22Rv1 (cell line): ENCODE measurements at regions not wholly inside any gene's neighbourhood (a gene's known extent, or its start where the extent isn't known, plus 50 kb on each side); places are given as distances from the start of the nearest gene placed in this dataset.

Experiments
- ZFX ChIP-seq: fragments of 450-650 bp; IDR thresholded peaks from 2 replicates; pipeline ENCODE4 v1.6.1; 2017; ENCODE audit warnings: antibody characterized with exemption, borderline replicate concordance
- TF ChIP-seq, protein P1 (sequence below): fragments of 450-650 bp; IDR thresholded peaks from 2 replicates; pipeline ENCODE4 v1.5.1; 2017; ENCODE audit warnings: mild to moderate bottlenecking

DNA sequence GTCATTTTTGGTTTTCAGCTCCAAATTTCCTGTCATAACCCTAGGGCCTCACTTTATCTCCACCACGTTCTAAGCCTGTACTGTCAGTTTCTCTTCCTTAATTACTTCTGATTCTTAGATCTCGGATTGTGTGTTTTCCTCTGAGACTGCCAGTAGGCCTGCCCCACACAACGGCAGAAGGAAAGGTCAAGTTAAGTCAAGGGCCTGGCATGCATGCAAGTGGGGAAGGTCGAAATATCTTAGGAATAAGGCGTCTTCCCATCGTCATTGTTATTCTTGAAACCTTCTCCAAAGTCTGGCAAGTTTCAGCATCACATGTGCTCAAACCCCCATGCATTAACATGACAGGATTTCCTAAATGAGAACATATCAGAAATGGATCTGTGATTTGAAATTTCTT is 203.5 kb upstream of the TSHZ2 start:
- TF ChIP-seq, protein P1, sequence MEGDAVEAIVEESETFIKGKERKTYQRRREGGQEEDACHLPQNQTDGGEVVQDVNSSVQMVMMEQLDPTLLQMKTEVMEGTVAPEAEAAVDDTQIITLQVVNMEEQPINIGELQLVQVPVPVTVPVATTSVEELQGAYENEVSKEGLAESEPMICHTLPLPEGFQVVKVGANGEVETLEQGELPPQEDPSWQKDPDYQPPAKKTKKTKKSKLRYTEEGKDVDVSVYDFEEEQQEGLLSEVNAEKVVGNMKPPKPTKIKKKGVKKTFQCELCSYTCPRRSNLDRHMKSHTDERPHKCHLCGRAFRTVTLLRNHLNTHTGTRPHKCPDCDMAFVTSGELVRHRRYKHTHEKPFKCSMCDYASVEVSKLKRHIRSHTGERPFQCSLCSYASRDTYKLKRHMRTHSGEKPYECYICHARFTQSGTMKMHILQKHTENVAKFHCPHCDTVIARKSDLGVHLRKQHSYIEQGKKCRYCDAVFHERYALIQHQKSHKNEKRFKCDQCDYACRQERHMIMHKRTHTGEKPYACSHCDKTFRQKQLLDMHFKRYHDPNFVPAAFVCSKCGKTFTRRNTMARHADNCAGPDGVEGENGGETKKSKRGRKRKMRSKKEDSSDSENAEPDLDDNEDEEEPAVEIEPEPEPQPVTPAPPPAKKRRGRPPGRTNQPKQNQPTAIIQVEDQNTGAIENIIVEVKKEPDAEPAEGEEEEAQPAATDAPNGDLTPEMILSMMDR = no peak
- TF ChIP-seq ZFX = no peak
